NT2/D1 (cell line): ENCODE measurements at regions not wholly inside any gene's neighbourhood (a gene's known extent, or its start where the extent isn't known, plus 50 kb on each side); places are given as distances from the start of the nearest gene placed in this dataset.

ENCODE experiments used
- SUZ12 ChIP-seq: IDR thresholded peaks from 2 replicates; pipeline ENCODE4 v1.6.1; 2011; ENCODE audit not compliant: insufficient read length, insufficient read depth; ENCODE audit errors: extremely low read depth
- YY1 ChIP-seq: IDR thresholded peaks from 2 replicates; pipeline ENCODE4 v1.6.1; 2011; ENCODE audit not compliant: insufficient read length, insufficient read depth
- ZNF274 ChIP-seq: IDR thresholded peaks from 2 replicates; pipeline ENCODE4 v1.6.1; 2011; ENCODE audit warnings: mild to moderate bottlenecking, low read depth, low read length

DNA sequence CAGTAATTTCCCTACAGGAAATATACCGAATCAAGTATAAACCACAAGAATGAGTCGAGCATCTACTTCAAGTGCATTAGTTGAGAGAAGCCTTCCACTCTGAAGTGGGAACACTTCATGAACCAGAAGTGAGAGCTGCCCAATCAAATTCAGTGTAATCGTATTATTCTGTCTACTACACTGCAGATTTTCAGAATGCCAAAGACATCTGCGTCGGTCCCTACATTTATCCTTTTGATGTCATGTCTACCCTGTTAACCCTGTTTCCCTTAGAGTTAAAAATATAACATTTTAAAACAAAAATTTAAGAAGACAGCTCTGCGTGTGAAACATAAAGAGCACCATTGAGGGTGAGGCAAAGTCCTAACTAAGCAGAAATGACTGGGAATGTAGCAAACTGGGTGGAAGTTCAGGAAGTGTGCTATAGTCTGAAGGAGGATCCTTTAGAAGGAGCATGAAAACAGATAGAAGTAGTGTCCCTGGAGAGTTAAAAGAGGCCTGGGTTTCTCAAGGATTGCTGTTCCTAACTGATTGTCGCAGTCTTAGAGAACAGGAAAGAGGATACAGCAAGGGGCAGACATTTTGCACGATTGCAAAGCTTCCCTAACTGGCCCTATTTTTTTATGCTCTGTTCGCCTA is 291.2 kb downstream of the PTPRC start:
- no peak for TF ChIP-seq YY1
- TF ChIP-seq ZNF274: no peak
- TF ChIP-seq SUZ12: no peak
